C4-2B (cell line): ENCODE measurements at regions not wholly inside any gene's neighbourhood (a gene's known extent, or its start where the extent isn't known, plus 50 kb on each side); places are given as distances from the start of the nearest gene placed in this dataset.

Experiments
- H3K27ac ChIP-seq: fragments of 450-650 bp; 2 replicates; pipeline ENCODE4 v1.5.1; 2017
- CTCF ChIP-seq: fragments of 450-650 bp; conservative IDR thresholded peaks from 2 replicates; pipeline ENCODE4 v1.5.1; 2017; ENCODE audit warnings: mild to moderate bottlenecking
- ZFX ChIP-seq: fragments of 450-650 bp; IDR thresholded peaks from 2 replicates; pipeline ENCODE4 v1.6.1; 2017

GRCh38 chr11:71081704-71082230 lies 170.6 kb downstream of the SHANK2 start:
- H3K27ac ChIP-seq: no peak overlapping the region
- no peak for TF ChIP-seq CTCF
- no peak for TF ChIP-seq ZFX

GRCh38 chr11:71080239-71081097 lies 171.9 kb downstream of the SHANK2 start:
- peak; percentile 89 for TF ChIP-seq CTCF
- no peak for TF ChIP-seq ZFX
- H3K27ac ChIP-seq: no peak overlapping the region

GRCh38 chr11:71079795-71080194 lies 172.6 kb downstream of the SHANK2 start:
- no peak overlapping the region for H3K27ac ChIP-seq

GRCh38 chr11:71078482-71078881 lies 173.9 kb downstream of the SHANK2 start:
- H3K27ac ChIP-seq: no peak overlapping the region
- TF ChIP-seq CTCF: no peak
- TF ChIP-seq ZFX: no peak

More at GRCh38 chr11:71079795-71080194, 172.6 kb downstream of the SHANK2 start:
- TF ChIP-seq CTCF (no peak), ZFX (no peak)

DNA sequence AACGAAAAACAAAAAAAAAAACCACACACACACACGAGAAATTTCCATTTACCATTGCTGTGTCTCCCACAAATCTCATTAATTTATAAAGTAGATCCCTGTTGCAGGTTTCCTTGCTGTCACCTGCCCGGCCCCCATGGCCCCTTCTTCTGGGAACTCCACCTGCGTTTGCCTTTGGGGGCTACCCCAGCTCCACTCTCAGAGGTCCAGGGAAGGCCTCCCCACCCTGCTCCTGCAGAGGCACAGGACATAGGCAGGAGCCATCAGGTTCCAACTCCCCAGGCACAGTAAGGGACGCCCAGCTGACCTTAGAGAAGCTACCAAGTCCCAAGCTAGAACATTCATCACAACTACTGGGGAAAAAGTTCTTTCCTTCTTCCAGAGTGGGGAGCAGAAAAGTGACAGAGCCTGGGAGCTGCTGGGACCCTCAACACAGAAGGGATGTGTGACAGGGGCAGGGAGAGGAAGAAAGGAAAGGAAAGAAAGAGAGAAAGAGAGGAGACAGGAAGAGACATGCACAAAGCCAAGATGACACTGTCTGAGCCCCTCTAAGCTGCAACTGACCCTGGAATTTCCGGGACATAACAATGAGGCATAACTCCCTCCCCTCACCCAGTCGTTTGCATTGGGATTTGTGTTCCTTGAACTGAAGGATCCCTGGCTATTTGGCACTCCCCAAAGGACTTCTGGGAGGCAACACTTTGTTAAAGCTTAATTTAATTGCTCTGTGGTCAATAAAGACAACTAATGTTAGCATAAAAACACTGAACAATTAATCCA lies 175.7 kb downstream of the SHANK2 start:
- H3K27ac ChIP-seq: no peak overlapping the region
- TF ChIP-seq ZFX: no peak
- no peak for TF ChIP-seq CTCF

DNA sequence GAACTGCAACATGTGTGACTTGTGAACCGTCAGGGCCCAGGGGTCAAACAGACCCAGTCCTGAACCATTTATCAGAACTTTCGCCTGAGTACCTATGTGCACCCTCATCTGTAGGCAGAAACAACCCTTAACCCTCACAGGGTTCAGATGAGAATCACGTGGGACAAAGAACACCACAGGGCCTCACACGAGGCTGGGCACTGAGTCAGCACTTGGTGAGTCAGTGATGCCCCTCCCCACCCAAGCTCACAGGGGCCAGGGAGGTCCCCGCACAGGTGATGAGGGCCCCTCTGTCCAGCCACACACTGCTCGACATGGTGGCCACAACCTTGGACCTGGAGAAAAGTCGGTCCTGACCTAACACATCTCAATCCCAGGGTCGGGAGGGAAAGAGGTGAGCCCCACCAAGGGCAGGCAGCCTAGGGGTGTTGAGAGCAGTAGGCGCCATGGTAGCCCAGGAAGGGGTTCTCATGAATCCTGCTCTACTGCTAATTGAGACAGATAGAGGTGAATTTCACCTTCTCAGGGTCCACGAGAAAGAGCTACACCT lies 176.4 kb downstream of the SHANK2 start:
- TF ChIP-seq ZFX: no peak
- no peak for TF ChIP-seq CTCF
- no peak overlapping the region for H3K27ac ChIP-seq
